Large intestine (tissue), 3 donors: ENCODE measurements at regions not wholly inside any gene's neighbourhood (a gene's known extent, or its start where the extent isn't known, plus 50 kb on each side); places are given as distances from the start of the nearest gene placed in this dataset.

Experiments used
- DNase-seq, 2 donors: peaks; one replicate each; pipeline versions ENCODE4 v3.0.0 to v3.0.0-alpha.2; 2013
- H3K27ac ChIP-seq: one replicate; pipeline ENCODE4 v1.5.1; 2013; ENCODE audit warnings: low read length
- H3K27me3 ChIP-seq: 2 replicates; pipeline ENCODE4 v1.6.1; 2013; ENCODE audit warnings: low read length; ENCODE audit not compliant: control insufficient read depth, insufficient read depth
- H3K36me3 ChIP-seq: 2 replicates; pipeline ENCODE4 v1.6.1; 2013; ENCODE audit warnings: low read length; ENCODE audit not compliant: control insufficient read depth, insufficient read depth
- H3K4me1 ChIP-seq: one replicate; pipeline ENCODE4 v1.6.1; 2013; ENCODE audit warnings: low read length; ENCODE audit not compliant: control insufficient read depth, insufficient read depth
- H3K4me3 ChIP-seq: one replicate; pipeline ENCODE4 v1.5.1; 2013; ENCODE audit warnings: low read length
- H3K9me3 ChIP-seq: one replicate; pipeline ENCODE4 v1.6.1; 2013; ENCODE audit warnings: mild to moderate bottlenecking, low read depth, low read length, moderate library complexity; ENCODE audit not compliant: control insufficient read depth
- WGBS: methylation state at CpG from one replicate; pipeline ENCODE4 v1.1.5; 2013; ENCODE audit warnings: low lambda C conversion rate; ENCODE audit not compliant: insufficient coverage; 5-methylcytosine and 5-hydroxymethylcytosine counted together

DNA sequence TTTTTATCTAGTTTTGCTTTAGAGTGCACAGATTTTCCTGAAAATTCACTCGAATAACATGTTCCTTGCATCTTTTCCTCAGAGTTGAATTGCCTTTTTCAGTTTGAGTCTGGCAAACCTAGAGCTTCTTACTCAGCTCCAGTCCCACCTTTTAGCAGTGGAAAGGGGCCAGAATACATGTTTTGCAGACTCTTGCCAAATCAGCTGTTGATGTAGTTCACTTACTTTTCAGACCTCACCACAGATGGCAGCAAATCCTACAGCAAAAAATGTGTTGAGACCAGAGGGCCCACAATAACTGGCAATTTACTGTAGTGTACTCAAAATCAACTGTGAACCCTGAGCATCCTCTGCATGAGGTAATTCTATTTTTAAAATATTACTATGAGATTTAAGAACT, 545.2 kb upstream of the ACO1 start:
- H3K27ac ChIP-seq = no peak overlapping the region
- no peak overlapping the region for H3K4me3 ChIP-seq
- no peaks in the 10 kb centered on the region for H3K36me3 ChIP-seq
- WGBS = no CpG with 5 or more reads among the region's 1 CpG
- H3K9me3 ChIP-seq = no peaks in the 10 kb centered on the region
- DNase-seq = no peak
- H3K27me3 ChIP-seq = no peaks in the 10 kb centered on the region
- H3K4me1 ChIP-seq = no peaks in the 10 kb centered on the region

DNA sequence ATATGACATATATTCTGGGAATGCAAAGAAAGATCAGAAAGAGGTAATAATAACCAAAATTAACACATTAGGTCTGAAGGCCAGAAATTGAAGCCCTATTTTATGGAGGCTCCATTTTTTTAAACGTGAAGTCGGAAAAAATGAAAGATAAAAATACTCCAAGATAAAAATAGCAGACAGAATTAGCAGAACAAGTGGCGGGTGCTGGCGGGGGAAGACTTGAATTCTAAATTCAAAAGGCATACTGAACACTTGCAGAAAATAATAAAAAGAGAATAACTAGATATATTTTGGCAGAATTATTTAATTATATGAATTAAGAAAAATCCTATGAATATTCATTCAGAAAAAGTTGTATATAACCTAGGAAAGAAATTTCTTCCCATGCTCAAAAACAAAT, 543.7 kb upstream of the ACO1 start:
- no peak overlapping the region for H3K4me3 ChIP-seq

DNA sequence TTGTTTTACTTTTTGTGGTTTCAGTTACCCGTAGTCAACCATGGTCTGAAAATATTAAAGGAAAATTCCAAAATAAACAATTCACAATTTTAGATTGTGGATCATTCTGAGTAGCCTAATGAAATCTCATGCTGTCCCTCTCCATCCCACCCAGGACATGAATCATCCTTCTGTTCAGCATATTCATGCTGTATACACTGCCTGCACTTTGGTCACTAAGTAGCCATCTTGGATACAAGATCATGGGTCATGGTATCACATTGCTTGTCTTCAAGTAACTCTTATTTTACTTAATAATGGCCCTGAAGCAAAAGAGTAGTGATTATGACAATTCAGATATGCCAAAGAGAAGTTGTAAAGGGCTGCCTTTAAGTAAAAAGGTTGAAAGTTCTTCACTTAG, 536.5 kb upstream of the ACO1 start:
- no CpG with 5 or more reads among the region's 1 CpG for WGBS
- no peak for DNase-seq
- no peak overlapping the region for H3K4me3 ChIP-seq
- H3K27ac ChIP-seq = no peak overlapping the region
- H3K9me3 ChIP-seq = no peaks in the 10 kb centered on the region
- no peaks in the 10 kb centered on the region for H3K36me3 ChIP-seq
- H3K27me3 ChIP-seq = no peaks in the 10 kb centered on the region
- no peaks in the 10 kb centered on the region for H3K4me1 ChIP-seq

More for the DNA sequence above, 543.7 kb upstream of the ACO1 start:
- Histone ChIP-seq H3K36me3 (no peaks in the 10 kb centered on the region), H3K27ac (no peak overlapping the region), H3K9me3 (no peaks in the 10 kb centered on the region), H3K27me3 (no peaks in the 10 kb centered on the region), H3K4me1 (no peaks in the 10 kb centered on the region)
- 79% methylated on average over 2 of the region's 4 CpGs for WGBS
- no peak for DNase-seq

GRCh38 chr9:31848505-31849285, 535.7 kb upstream of the ACO1 start:
- no peaks in the 10 kb centered on the region for H3K9me3 ChIP-seq
- no peaks in the 10 kb centered on the region for H3K36me3 ChIP-seq
- WGBS = no CpG with 5 or more reads among the region's 19 CpGs
- H3K27ac ChIP-seq = no peak overlapping the region
- no peaks in the 10 kb centered on the region for H3K27me3 ChIP-seq
- no peak for DNase-seq
- H3K4me3 ChIP-seq = no peak overlapping the region
- H3K4me1 ChIP-seq = no peaks in the 10 kb centered on the region

DNA sequence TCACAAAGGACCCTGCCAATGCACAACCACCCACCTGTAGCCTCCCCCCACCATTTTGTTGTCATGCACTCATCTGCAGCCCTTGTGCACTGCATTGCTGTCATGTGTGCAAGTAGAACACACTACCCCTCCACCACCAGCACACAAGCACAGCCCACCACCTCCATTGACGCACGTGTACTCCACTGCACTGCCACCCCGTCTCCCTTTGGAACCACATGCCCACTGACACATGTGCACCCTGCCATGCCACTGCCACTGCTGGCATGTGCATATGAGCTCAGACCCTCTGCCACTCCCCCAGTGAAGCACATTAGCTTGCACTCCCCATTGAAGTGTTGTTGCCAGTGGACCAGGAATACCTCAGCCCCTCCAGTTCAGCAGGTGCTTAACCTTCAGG, 530.3 kb upstream of the ACO1 start:
- no peak for DNase-seq
- H3K9me3 ChIP-seq = no peaks in the 10 kb centered on the region
- WGBS = no CpG with 5 or more reads among the region's 3 CpGs
- no peak overlapping the region for H3K4me3 ChIP-seq
- H3K4me1 ChIP-seq = no peaks in the 10 kb centered on the region
- H3K27me3 ChIP-seq = no peaks in the 10 kb centered on the region
- no peaks in the 10 kb centered on the region for H3K36me3 ChIP-seq
- H3K27ac ChIP-seq = no peak overlapping the region

- no peaks in the 10 kb centered on the region for H3K9me3 ChIP-seq
- no peaks in the 10 kb centered on the region for H3K36me3 ChIP-seq
- DNase-seq = no peak
- no peak overlapping the region for H3K4me3 ChIP-seq
- WGBS = no CpG with 5 or more reads among the region's 5 CpGs
- no peak overlapping the region for H3K27ac ChIP-seq
- H3K27me3 ChIP-seq = no peaks in the 10 kb centered on the region
- H3K4me1 ChIP-seq = no peaks in the 10 kb centered on the region
These were observed 515.6 kb upstream of the ACO1 start for GRCh38 chr9:31868830-31869229.

GRCh38 chr9:31870276-31870675, 514.2 kb upstream of the ACO1 start:
- Histone ChIP-seq H3K4me3 (no peak overlapping the region), H3K27me3 (no peaks in the 10 kb centered on the region), H3K4me1 (no peaks in the 10 kb centered on the region), H3K9me3 (no peaks in the 10 kb centered on the region), H3K27ac (no peak overlapping the region), H3K36me3 (no peaks in the 10 kb centered on the region)
- no CpG with 5 or more reads among the region's 2 CpGs for WGBS
- DNase-seq = no peak

- Histone ChIP-seq H3K4me1 (no peaks in the 10 kb centered on the region), H3K36me3 (no peaks in the 10 kb centered on the region), H3K27ac (no peak overlapping the region), H3K4me3 (no peak overlapping the region), H3K27me3 (no peaks in the 10 kb centered on the region), H3K9me3 (no peaks in the 10 kb centered on the region)
- no peak for DNase-seq
- WGBS = no CpG with 5 or more reads among the region's 7 CpGs
These were observed 510.7 kb upstream of the ACO1 start for GRCh38 chr9:31873722-31874121.

GRCh38 chr9:31894008-31894407, 490.4 kb upstream of the ACO1 start:
- no peak for DNase-seq
- Histone ChIP-seq H3K27me3 (no peaks in the 10 kb centered on the region), H3K4me3 (no peak overlapping the region), H3K36me3 (no peaks in the 10 kb centered on the region), H3K9me3 (no peaks in the 10 kb centered on the region), H3K4me1 (no peaks in the 10 kb centered on the region), H3K27ac (no peak overlapping the region)
- no CpG with 5 or more reads among the region's 4 CpGs for WGBS

DNA sequence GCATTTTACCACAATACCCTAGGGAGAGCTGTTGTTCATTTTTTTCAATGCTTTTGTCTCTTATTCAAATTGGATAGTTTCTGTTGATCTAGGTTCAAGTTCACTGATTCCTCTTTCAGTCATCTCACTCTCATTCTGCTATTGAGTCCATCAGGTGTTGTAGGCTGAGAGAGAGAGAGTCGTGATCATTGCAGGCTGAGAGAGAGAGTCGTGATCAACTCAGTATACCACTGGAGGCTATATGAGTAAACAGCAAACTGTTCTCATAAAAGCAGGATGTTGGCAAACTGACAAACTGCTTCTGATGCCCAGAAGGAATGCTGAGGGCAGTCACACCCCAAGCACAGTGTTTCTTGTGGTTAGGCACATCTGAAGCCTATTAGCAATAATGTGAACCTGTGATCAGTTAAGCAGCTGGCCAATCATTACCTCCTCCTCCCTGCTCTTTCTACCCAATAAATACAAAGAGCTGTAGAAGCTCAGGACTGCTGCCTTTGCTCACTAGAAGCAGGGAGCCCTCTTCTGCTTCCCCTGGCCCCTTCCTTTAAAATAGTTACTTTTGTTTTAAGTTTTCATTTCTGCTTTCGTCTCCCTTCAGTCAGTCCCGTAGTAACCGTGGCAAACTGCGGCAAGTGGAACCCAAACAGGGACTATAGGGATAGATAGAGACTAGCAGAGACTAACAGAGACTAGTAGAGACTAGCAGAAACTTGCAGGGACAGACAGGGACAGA, 476.1 kb upstream of the ACO1 start:
- Histone ChIP-seq H3K36me3 (no peaks in the 10 kb centered on the region), H3K27me3 (no peaks in the 10 kb centered on the region), H3K27ac (no peak overlapping the region), H3K4me1 (no peaks in the 10 kb centered on the region), H3K9me3 (no peaks in the 10 kb centered on the region), H3K4me3 (no peak overlapping the region)
- WGBS = 82% methylated on average over 5 of the region's 6 CpGs
- no peak for DNase-seq
